ENCODE measurements at regions not wholly inside any gene's neighbourhood (a gene's known extent, or its start where the extent isn't known, plus 50 kb on each side); places are given as distances from the start of the nearest gene placed in this dataset.

- no peaks in the 10 kb centered on the region for H3K27me3 ChIP-seq (ENCODE audit: control insufficient read depth in 2 of 2, insufficient read depth in 2 of 2, low read length in 2 of 2)
- H3K9me3 ChIP-seq (ENCODE audit: control insufficient read depth in 2 of 2, low read length in 2 of 2) = no peaks in the 10 kb centered on the region
- peak overlapping the region; percentile 27 to 67 for H3K27ac ChIP-seq (ENCODE audit: low read depth in 2 of 2, low read length in 2 of 2)
- H3K36me3 ChIP-seq (ENCODE audit: control insufficient read depth in 2 of 2, insufficient read depth in 2 of 2, low read length in 2 of 2) = no peaks in the 10 kb centered on the region
- peaks cover 0 to 5% of the 10 kb centered on the region in 2 donors for H3K4me1 ChIP-seq (ENCODE audit: control insufficient read depth in 2 of 2, insufficient read depth in 2 of 2, low read length in 2 of 2)
- H3K4me3 ChIP-seq (ENCODE audit: low read length in 2 of 2) = no peak overlapping the region
- no peak overlapping the region for H3K9ac ChIP-seq (ENCODE audit: low read depth in 1 of 2, low read length in 2 of 2)
Observed at GRCh38 chr20:17837179-17837578, 131.4 kb downstream of the SNX5 start.

- H3K9ac ChIP-seq (ENCODE audit: low read depth in 1 of 2, low read length in 2 of 2) = no peak overlapping the region
- no peaks in the 10 kb centered on the region for H3K9me3 ChIP-seq (ENCODE audit: control insufficient read depth in 2 of 2, low read length in 2 of 2)
- no peaks in the 10 kb centered on the region for H3K36me3 ChIP-seq (ENCODE audit: control insufficient read depth in 2 of 2, insufficient read depth in 2 of 2, low read length in 2 of 2)
- no peak overlapping the region for H3K4me3 ChIP-seq (ENCODE audit: low read length in 2 of 2)
- H3K27me3 ChIP-seq (ENCODE audit: control insufficient read depth in 2 of 2, insufficient read depth in 2 of 2, low read length in 2 of 2) = no peaks in the 10 kb centered on the region
- H3K4me1 ChIP-seq (ENCODE audit: control insufficient read depth in 2 of 2, insufficient read depth in 2 of 2, low read length in 2 of 2) = peaks cover 0 to 5% of the 10 kb centered on the region in 2 donors
- peak overlapping the region; percentile 67 to 70 for H3K27ac ChIP-seq (ENCODE audit: low read depth in 2 of 2, low read length in 2 of 2)
Observed at GRCh38 chr20:17836303-17836861, 132.2 kb downstream of the SNX5 start.

- H3K4me3 ChIP-seq (ENCODE audit: low read length in 2 of 2) = no peak overlapping the region
- no peaks in the 10 kb centered on the region for H3K36me3 ChIP-seq (ENCODE audit: control insufficient read depth in 2 of 2, insufficient read depth in 2 of 2, low read length in 2 of 2)
- no peaks in the 10 kb centered on the region for H3K9me3 ChIP-seq (ENCODE audit: control insufficient read depth in 2 of 2, low read length in 2 of 2)
- H3K27me3 ChIP-seq (ENCODE audit: control insufficient read depth in 2 of 2, insufficient read depth in 2 of 2, low read length in 2 of 2) = no peaks in the 10 kb centered on the region
- H3K9ac ChIP-seq (ENCODE audit: low read depth in 1 of 2, low read length in 2 of 2) = no peak overlapping the region
- peaks cover 0 to 5% of the 10 kb centered on the region in 2 donors for H3K4me1 ChIP-seq (ENCODE audit: control insufficient read depth in 2 of 2, insufficient read depth in 2 of 2, low read length in 2 of 2)
- peak overlapping the region; percentile 67 to 70 for H3K27ac ChIP-seq (ENCODE audit: low read depth in 2 of 2, low read length in 2 of 2)
Observed at GRCh38 chr20:17835934-17836300, 132.7 kb downstream of the SNX5 start.

GRCh38 chr20:17835240-17835933, 133.2 kb downstream of the SNX5 start:
- Histone ChIP-seq H3K4me1 (ENCODE audit: control insufficient read depth in 2 of 2, insufficient read depth in 2 of 2, low read length in 2 of 2) (peaks cover 0 to 5% of the 10 kb centered on the region in 2 donors), H3K27ac (ENCODE audit: low read depth in 2 of 2, low read length in 2 of 2) (peak overlapping the region; percentile 67 to 70), H3K27me3 (ENCODE audit: control insufficient read depth in 2 of 2, insufficient read depth in 2 of 2, low read length in 2 of 2) (no peaks in the 10 kb centered on the region), H3K36me3 (ENCODE audit: control insufficient read depth in 2 of 2, insufficient read depth in 2 of 2, low read length in 2 of 2) (no peaks in the 10 kb centered on the region), H3K9ac (ENCODE audit: low read depth in 1 of 2, low read length in 2 of 2) (no peak overlapping the region), H3K4me3 (ENCODE audit: low read length in 2 of 2) (no peak overlapping the region), H3K9me3 (ENCODE audit: control insufficient read depth in 2 of 2, low read length in 2 of 2) (no peaks in the 10 kb centered on the region)

- peaks cover 0 to 5% of the 10 kb centered on the region in 2 donors for H3K4me1 ChIP-seq (ENCODE audit: control insufficient read depth in 2 of 2, insufficient read depth in 2 of 2, low read length in 2 of 2)
- no peaks in the 10 kb centered on the region for H3K9me3 ChIP-seq (ENCODE audit: control insufficient read depth in 2 of 2, low read length in 2 of 2)
- no peak overlapping the region for H3K27ac ChIP-seq (ENCODE audit: low read depth in 2 of 2, low read length in 2 of 2)
- H3K27me3 ChIP-seq (ENCODE audit: control insufficient read depth in 2 of 2, insufficient read depth in 2 of 2, low read length in 2 of 2) = no peaks in the 10 kb centered on the region
- no peak overlapping the region for H3K9ac ChIP-seq (ENCODE audit: low read depth in 1 of 2, low read length in 2 of 2)
- H3K36me3 ChIP-seq (ENCODE audit: control insufficient read depth in 2 of 2, insufficient read depth in 2 of 2, low read length in 2 of 2) = no peaks in the 10 kb centered on the region
- H3K4me3 ChIP-seq (ENCODE audit: low read length in 2 of 2) = no peak overlapping the region
Observed at GRCh38 chr20:17834804-17835203, 133.8 kb downstream of the SNX5 start.

GRCh38 chr20:17833036-17833674, 133.4 kb downstream of the BANF2 start:
- H3K9me3 ChIP-seq (ENCODE audit: control insufficient read depth in 2 of 2, low read length in 2 of 2) = no peaks in the 10 kb centered on the region
- H3K9ac ChIP-seq (ENCODE audit: low read depth in 1 of 2, low read length in 2 of 2) = no peak overlapping the region
- H3K27me3 ChIP-seq (ENCODE audit: control insufficient read depth in 2 of 2, insufficient read depth in 2 of 2, low read length in 2 of 2) = no peaks in the 10 kb centered on the region
- H3K4me3 ChIP-seq (ENCODE audit: low read length in 2 of 2) = no peak overlapping the region
- H3K4me1 ChIP-seq (ENCODE audit: control insufficient read depth in 2 of 2, insufficient read depth in 2 of 2, low read length in 2 of 2) = peaks cover 0 to 6% of the 10 kb centered on the region in 2 donors
- no peak overlapping the region for H3K27ac ChIP-seq (ENCODE audit: low read depth in 2 of 2, low read length in 2 of 2)
- H3K36me3 ChIP-seq (ENCODE audit: control insufficient read depth in 2 of 2, insufficient read depth in 2 of 2, low read length in 2 of 2) = no peaks in the 10 kb centered on the region

- no peak overlapping the region for H3K4me3 ChIP-seq (ENCODE audit: low read length in 2 of 2)
- H3K9ac ChIP-seq (ENCODE audit: low read depth in 1 of 2, low read length in 2 of 2) = no peak overlapping the region
- no peaks in the 10 kb centered on the region for H3K27me3 ChIP-seq (ENCODE audit: control insufficient read depth in 2 of 2, insufficient read depth in 2 of 2, low read length in 2 of 2)
- H3K4me1 ChIP-seq (ENCODE audit: control insufficient read depth in 2 of 2, insufficient read depth in 2 of 2, low read length in 2 of 2) = peaks cover 0 to 11% of the 10 kb centered on the region in 2 donors
- no peak overlapping the region for H3K27ac ChIP-seq (ENCODE audit: low read depth in 2 of 2, low read length in 2 of 2)
- no peaks in the 10 kb centered on the region for H3K9me3 ChIP-seq (ENCODE audit: control insufficient read depth in 2 of 2, low read length in 2 of 2)
- no peaks in the 10 kb centered on the region for H3K36me3 ChIP-seq (ENCODE audit: control insufficient read depth in 2 of 2, insufficient read depth in 2 of 2, low read length in 2 of 2)
Observed at GRCh38 chr20:17832236-17832915, 132.6 kb downstream of the BANF2 start.

GRCh38 chr20:17828598-17829144, 128.9 kb downstream of the BANF2 start:
- Histone ChIP-seq H3K4me1 (ENCODE audit: control insufficient read depth in 2 of 2, insufficient read depth in 2 of 2, low read length in 2 of 2) (peaks cover 6 to 23% of the 10 kb centered on the region in 2 donors), H3K27me3 (ENCODE audit: control insufficient read depth in 2 of 2, insufficient read depth in 2 of 2, low read length in 2 of 2) (no peaks in the 10 kb centered on the region), H3K4me3 (ENCODE audit: low read length in 2 of 2) (no peak overlapping the region), H3K9me3 (ENCODE audit: control insufficient read depth in 2 of 2, low read length in 2 of 2) (no peaks in the 10 kb centered on the region), H3K27ac (ENCODE audit: low read depth in 2 of 2, low read length in 2 of 2) (no peak overlapping the region), H3K9ac (ENCODE audit: low read depth in 1 of 2, low read length in 2 of 2) (no peak overlapping the region), H3K36me3 (ENCODE audit: control insufficient read depth in 2 of 2, insufficient read depth in 2 of 2, low read length in 2 of 2) (no peaks in the 10 kb centered on the region)

GRCh38 chr20:17827759-17828559, 128.2 kb downstream of the BANF2 start:
- peaks cover 13 to 30% of the 10 kb centered on the region in 2 donors for H3K4me1 ChIP-seq (ENCODE audit: control insufficient read depth in 2 of 2, insufficient read depth in 2 of 2, low read length in 2 of 2)
- no peak overlapping the region for H3K4me3 ChIP-seq (ENCODE audit: low read length in 2 of 2)
- no peaks in the 10 kb centered on the region for H3K9me3 ChIP-seq (ENCODE audit: control insufficient read depth in 2 of 2, low read length in 2 of 2)
- no peaks in the 10 kb centered on the region for H3K36me3 ChIP-seq (ENCODE audit: control insufficient read depth in 2 of 2, insufficient read depth in 2 of 2, low read length in 2 of 2)
- no peaks in the 10 kb centered on the region for H3K27me3 ChIP-seq (ENCODE audit: control insufficient read depth in 2 of 2, insufficient read depth in 2 of 2, low read length in 2 of 2)
- no peak overlapping the region for H3K9ac ChIP-seq (ENCODE audit: low read depth in 1 of 2, low read length in 2 of 2)
- no peak overlapping the region for H3K27ac ChIP-seq (ENCODE audit: low read depth in 2 of 2, low read length in 2 of 2)

All from mucosa of rectum (tissue), 2 donors.